ENCODE measurements at regions not wholly inside any gene's neighbourhood (a gene's known extent, or its start where the extent isn't known, plus 50 kb on each side); places are given as distances from the start of the nearest gene placed in this dataset.

- DNase-seq, result peak; percentile 31
Observed at GRCh38 chr10:108427146-108427545, 1262.6 kb upstream of the SORCS1 start.

GRCh38 chr10:108425283-108425964 lies 1260.9 kb upstream of the SORCS1 start:
- DNase-seq, result no peak

- no peak for DNase-seq
Observed at GRCh38 chr10:108424656-108425055, 1260.2 kb upstream of the SORCS1 start.

GRCh38 chr10:108422286-108422685 lies 1257.8 kb upstream of the SORCS1 start:
- no peak for DNase-seq

- DNase-seq, result no peak
Observed at GRCh38 chr10:108421266-108421665, 1256.8 kb upstream of the SORCS1 start.

GRCh38 chr10:108413954-108414353 lies 1249.4 kb upstream of the SORCS1 start:
- no peak for DNase-seq

- DNase-seq, result no peak
Observed at GRCh38 chr10:108412323-108412722, 1247.8 kb upstream of the SORCS1 start.

- no peak for DNase-seq
Observed at GRCh38 chr10:108411894-108412293, 1247.4 kb upstream of the SORCS1 start.

GRCh38 chr10:108411206-108411605 lies 1246.7 kb upstream of the SORCS1 start:
- no peak for DNase-seq

- DNase-seq, result no peak
Observed at GRCh38 chr10:108410236-108410635, 1245.7 kb upstream of the SORCS1 start.

GRCh38 chr10:108409306-108409705 lies 1244.8 kb upstream of the SORCS1 start:
- no peak for DNase-seq

- no peak for DNase-seq
Observed at GRCh38 chr10:108404155-108404554, 1239.6 kb upstream of the SORCS1 start.

GRCh38 chr10:108399465-108399864 lies 1235.0 kb upstream of the SORCS1 start:
- DNase-seq, result no peak

GRCh38 chr10:108393089-108393488 lies 1228.6 kb upstream of the SORCS1 start:
- peak; percentile 8 for DNase-seq

GRCh38 chr10:108392286-108392685 lies 1227.8 kb upstream of the SORCS1 start:
- DNase-seq, result no peak

GRCh38 chr10:108388706-108389105 lies 1224.2 kb upstream of the SORCS1 start:
- DNase-seq, result no peak

- DNase-seq, result no peak
Observed at GRCh38 chr10:108385963-108386362, 1221.5 kb upstream of the SORCS1 start.

GRCh38 chr10:108384378-108384777 lies 1219.9 kb upstream of the SORCS1 start:
- DNase-seq, result no peak

- DNase-seq, result no peak
Observed at GRCh38 chr10:108378779-108379178, 1214.3 kb upstream of the SORCS1 start.

GRCh38 chr10:108375691-108376090 lies 1211.2 kb upstream of the SORCS1 start:
- DNase-seq, result no peak

GRCh38 chr10:108374991-108375390 lies 1210.5 kb upstream of the SORCS1 start:
- no peak for DNase-seq

GRCh38 chr10:108365541-108365940 lies 1201.0 kb upstream of the SORCS1 start:
- DNase-seq, result no peak

GRCh38 chr10:108363576-108363975 lies 1199.1 kb upstream of the SORCS1 start:
- DNase-seq, result no peak

- DNase-seq, result no peak
Observed at GRCh38 chr10:108362961-108363360, 1198.5 kb upstream of the SORCS1 start.

Data from muscle of arm (tissue), 1 donor.